Uterus (tissue), 2 donors: ENCODE measurements at regions not wholly inside any gene's neighbourhood (a gene's known extent, or its start where the extent isn't known, plus 50 kb on each side); places are given as distances from the start of the nearest gene placed in this dataset.

Source experiments
- POLR2A ChIP-seq, 2 donors: fragments of 450-650 bp; IDR thresholded peaks; one replicate each; pipeline ENCODE4 v1.6.1; 2016; ENCODE audit warnings: antibody characterized with exemption in 2 of 2, mild to moderate bottlenecking in 1 of 2, moderate library complexity in 1 of 2
- TF ChIP-seq, protein P1 (sequence below), 4 experiments: fragments of 200-600 bp in 2 of 4; fragments of 450-650 bp in 2 of 4; sonication (generic) in 2 of 4; IDR thresholded peaks; one replicate each; pipeline ENCODE4 v1.5.1; 2016 to 2019; ENCODE audit warnings: antibody characterized with exemption in 4 of 4, mild to moderate bottlenecking in 2 of 4, moderate library complexity in 1 of 4

GRCh38 chr22:27485842-27486241 lies 315.7 kb downstream of the MN1 start:
- TF ChIP-seq, protein P1, sequence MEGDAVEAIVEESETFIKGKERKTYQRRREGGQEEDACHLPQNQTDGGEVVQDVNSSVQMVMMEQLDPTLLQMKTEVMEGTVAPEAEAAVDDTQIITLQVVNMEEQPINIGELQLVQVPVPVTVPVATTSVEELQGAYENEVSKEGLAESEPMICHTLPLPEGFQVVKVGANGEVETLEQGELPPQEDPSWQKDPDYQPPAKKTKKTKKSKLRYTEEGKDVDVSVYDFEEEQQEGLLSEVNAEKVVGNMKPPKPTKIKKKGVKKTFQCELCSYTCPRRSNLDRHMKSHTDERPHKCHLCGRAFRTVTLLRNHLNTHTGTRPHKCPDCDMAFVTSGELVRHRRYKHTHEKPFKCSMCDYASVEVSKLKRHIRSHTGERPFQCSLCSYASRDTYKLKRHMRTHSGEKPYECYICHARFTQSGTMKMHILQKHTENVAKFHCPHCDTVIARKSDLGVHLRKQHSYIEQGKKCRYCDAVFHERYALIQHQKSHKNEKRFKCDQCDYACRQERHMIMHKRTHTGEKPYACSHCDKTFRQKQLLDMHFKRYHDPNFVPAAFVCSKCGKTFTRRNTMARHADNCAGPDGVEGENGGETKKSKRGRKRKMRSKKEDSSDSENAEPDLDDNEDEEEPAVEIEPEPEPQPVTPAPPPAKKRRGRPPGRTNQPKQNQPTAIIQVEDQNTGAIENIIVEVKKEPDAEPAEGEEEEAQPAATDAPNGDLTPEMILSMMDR (IDR thresholded peaks at IDR 0.05) = no peak
- no peak for TF ChIP-seq POLR2A (IDR thresholded peaks at IDR 0.05)
